K562 (cell line): ENCODE measurements at regions not wholly inside any gene's neighbourhood (a gene's known extent, or its start where the extent isn't known, plus 50 kb on each side); places are given as distances from the start of the nearest gene placed in this dataset.

Experiments
- ATAC-seq: fragments of 200-7000 bp; cut with Tn5 transposase; 3 replicates; pipeline ENCODE4 v1.9.1; 2020; ENCODE audit warnings: moderate library complexity
- BruUV-seq: library from RNA; stranded (reverse); fragments of 400-500 nt; replicated peaks from 2 replicates; lab custom pipeline; 2021; lab: Mats Ljungman, UMichigan
- CTCF ChIA-PET: fragments of 300-600 bp; formaldehyde crosslinking; extraction: SDS; loops from one replicate; lab custom pipeline; 2021; ENCODE audit warnings: low intra/inter-chr PET ratio; lab: Yijun Ruan, JAX
- POLR2A ChIA-PET: fragments of 300-600, 350-650 bp; sonication (Branson Sonifier 250); formaldehyde crosslinking; extraction: SDS; loops from one replicate; lab custom pipeline; 2021; ENCODE audit warnings: antibody characterized with exemption, inconsistent platforms; lab: Yijun Ruan, JAX
- DNase-seq, 4 experiments: peaks; one replicate each; pipeline versions ENCODE4 v3.0.0 to v3.0.0-alpha.2; 2011 to 2018; ENCODE audit warnings: low spot score in 3 of 4, mixed read lengths in 3 of 4; ENCODE audit errors: extremely low read depth in 1 of 4
- FAIRE-seq: peaks from 2 replicates; lab custom pipeline; 2011; peaks lifted over from hg19 to GRCh38; lab: Jason Lieb, UNC
- H2AFZ ChIP-seq: 2 replicates; pipeline ENCODE4 v1.6.0; 2011; ENCODE audit warnings: low read depth, low read length, control low read depth, inconsistent platforms
- H3K27ac ChIP-seq: fragments of 200-600 bp; 3 replicates; pipeline ENCODE4 v1.8.0; 2011; ENCODE audit warnings: low read depth, mild to moderate bottlenecking, control low read depth, inconsistent platforms, low read length, moderate library complexity, mixed read lengths; ENCODE audit errors: extremely low read depth
- H3K27me3 ChIP-seq, 2 experiments: fragments of 300-600 bp in 1 of 2; 2 replicates in 1 of 2; 3 replicates in 1 of 2; pipeline versions ENCODE4 v1.6.0 to v1.8.0; 2011; ENCODE audit warnings: inconsistent platforms in 2 of 2, low read length in 2 of 2, mild to moderate bottlenecking in 1 of 2, mixed read lengths in 1 of 2, moderate library complexity in 1 of 2; ENCODE audit not compliant: control insufficient read depth in 2 of 2, insufficient read depth in 2 of 2
- H3K36me3 ChIP-seq: fragments of 300-600 bp; 3 replicates; pipeline ENCODE4 v1.8.0; 2011; ENCODE audit warnings: mild to moderate bottlenecking, low read length, inconsistent platforms; ENCODE audit not compliant: control insufficient read depth, insufficient read depth
- H3K4me1 ChIP-seq, 2 experiments: fragments of 200-600 bp in 1 of 2; replicated peaks in 1 of 2; 2 replicates in 1 of 2; 3 replicates in 1 of 2; pipeline versions ENCODE4 v1.5.1 to v1.8.0; 2011; ENCODE audit warnings: inconsistent platforms in 2 of 2, low read length in 2 of 2, mild to moderate bottlenecking in 1 of 2, mixed read lengths in 1 of 2, moderate library complexity in 1 of 2; ENCODE audit not compliant: control insufficient read depth in 2 of 2, insufficient read depth in 2 of 2
- H3K4me2 ChIP-seq: 2 replicates; pipeline ENCODE4 v1.6.1; 2011; ENCODE audit warnings: low read length, control low read depth, inconsistent platforms, mixed read lengths; ENCODE audit not compliant: insufficient read depth
- H3K4me3 ChIP-seq: fragments of 200-600 bp; sonication (generic), shearing (Covaris generic); 2 replicates; pipeline ENCODE4 v1.5.1; 2016; ENCODE audit warnings: control low read depth, inconsistent platforms
- H3K79me2 ChIP-seq: fragments of 200-600 bp; 3 replicates; pipeline ENCODE4 v1.8.0; 2011; ENCODE audit warnings: low read length, inconsistent platforms; ENCODE audit not compliant: control insufficient read depth, insufficient read depth
- H3K9ac ChIP-seq, 2 experiments: 2 replicates each; pipeline versions ENCODE4 v1.6.0 to v1.6.1; 2011; ENCODE audit warnings: low read depth in 2 of 2, low read length in 2 of 2, control low read depth in 1 of 2, inconsistent platforms in 1 of 2, mild to moderate bottlenecking in 1 of 2, mixed read lengths in 1 of 2; ENCODE audit not compliant: insufficient read depth in 1 of 2
- H3K9me1 ChIP-seq: one replicate; pipeline ENCODE4 v1.6.0; 2011; ENCODE audit warnings: inconsistent platforms, mild to moderate bottlenecking, low read length, moderate library complexity; ENCODE audit not compliant: control insufficient read depth, insufficient read depth
- H3K9me3 ChIP-seq: replicated peaks from 2 replicates; pipeline ENCODE4 v1.5.1; 2011; ENCODE audit warnings: low read depth, low read length, inconsistent platforms; ENCODE audit not compliant: control insufficient read depth, insufficient read depth
- H4K20me1 ChIP-seq: replicated peaks from 2 replicates; pipeline ENCODE4 v1.6.1; 2011; ENCODE audit warnings: low read length, inconsistent platforms, mixed read lengths; ENCODE audit not compliant: control insufficient read depth, insufficient read depth
- CCNT2 ChIP-seq: IDR thresholded peaks from 2 replicates; pipeline ENCODE4 v1.6.1; 2011; ENCODE audit warnings: borderline replicate concordance, low read depth, mild to moderate bottlenecking, moderate library complexity, mixed read lengths, low read length; ENCODE audit not compliant: insufficient read length; ENCODE audit errors: extremely low read depth
- KLF13 ChIP-seq: fragments of 450-650 bp; IDR thresholded peaks from 2 replicates; pipeline ENCODE4 v1.6.1; 2016; ENCODE audit warnings: missing genetic modification characterization, low read depth, mild to moderate bottlenecking, missing compliant biosample characterization, moderate library complexity, borderline replicate concordance
- L3MBTL2 ChIP-seq: fragments of 450-650 bp; IDR thresholded peaks from 2 replicates; pipeline ENCODE4 v1.6.1; 2016; ENCODE audit warnings: mild to moderate bottlenecking, moderate library complexity
- OTX1 ChIP-seq: fragments of 450-650 bp; formaldehyde crosslinking; IDR thresholded peaks from 2 replicates; pipeline ENCODE4 v1.4.0; 2022; ENCODE audit warnings: mild to moderate bottlenecking
- SMAD4 ChIP-seq: fragments of 250-450 bp; sonication (Bioruptor Pico); conservative IDR thresholded peaks from 2 replicates; pipeline ENCODE4 v1.8.0; 2021; ENCODE audit warnings: inconsistent platforms, mild to moderate bottlenecking, moderate library complexity
- ZNF121 ChIP-seq: sonication (generic); formaldehyde crosslinking; conservative IDR thresholded peaks from 2 replicates; pipeline ENCODE4 v1.8.0; 2022; ENCODE audit warnings: missing genetic modification reagents
- ZNF212 ChIP-seq: fragments of 450-650 bp; formaldehyde crosslinking; IDR thresholded peaks from 2 replicates; pipeline ENCODE4 v1.4.0; 2020; ENCODE audit warnings: mild to moderate bottlenecking
- ZNF408 ChIP-seq: fragments of 250-450 bp; sonication (Bioruptor Pico); IDR thresholded peaks from 2 replicates; pipeline ENCODE4 v1.4.0; 2020; ENCODE audit warnings: low read depth, mild to moderate bottlenecking, moderate library complexity
- ZNF518B ChIP-seq: fragments of 250-450 bp; sonication (Bioruptor Pico); IDR thresholded peaks from 2 replicates; pipeline ENCODE4 v1.5.0; 2021; ENCODE audit warnings: mild to moderate bottlenecking, moderate library complexity
- ZNF780A ChIP-seq: fragments of 250-450 bp; sonication (Bioruptor Pico); IDR thresholded peaks from 2 replicates; pipeline ENCODE4 v1.5.0; 2021; ENCODE audit warnings: mild to moderate bottlenecking
- WGBS: fragments of 100-300 bp; shearing (Covaris generic); methylation state at CpG from one replicate; pipeline ENCODE4 v1.1.6; 2016; ENCODE audit warnings: low coverage, mixed read lengths; ENCODE audit not compliant: insufficient coverage; ENCODE audit errors: missing lambda C conversion rate; 5-methylcytosine and 5-hydroxymethylcytosine counted together
- in situ Hi-C: fragments of 300-500 bp; cut with MboI; formaldehyde crosslinking; loops from 4 replicates; pipeline ENCODE4 v1.15.0; 2018; ENCODE audit warnings: inconsistent platforms, mixed read lengths
- intact Hi-C: fragments of 100-400 bp; cut with micrococcal nuclease; formaldehyde crosslinking; loops from 2 replicates; pipeline ENCODE4 v1.14.2; 2022
- TF ChIP-seq, protein P1 (sequence below): sonication (generic); formaldehyde crosslinking; IDR thresholded peaks from 2 replicates; pipeline ENCODE4 v1.8.0; 2023; ENCODE audit warnings: missing genetic modification reagents, mild to moderate bottlenecking, borderline replicate concordance

- Histone ChIP-seq H3K36me3 (no peaks in the 10 kb centered on the region), H3K79me2 (no peaks in the 10 kb centered on the region), H3K4me3 (no peak overlapping the region), H3K27me3 (peaks cover 0 to under 1% of the 10 kb centered on the region in 2 experiments; a peak in 1 of 5 replicates), H3K9me3 (0 out of 2 replicates have a peak, but pooled peaks cover 2% of the 10 kb centered on the region), H4K20me1 (no peaks in the 10 kb centered on the region), H3K9me1 (no peaks in the 10 kb centered on the region), H3K9ac (no peak overlapping the region), H3K4me1 (no peaks in the 10 kb centered on the region), H3K27ac (no peak overlapping the region), H3K4me2 (no peak overlapping the region), H2AFZ (no peak overlapping the region)
- FAIRE-seq (no peak), ATAC-seq (no peak), DNase-seq (no peak)
- ChIA-PET CTCF (no interaction called here), POLR2A (no interaction called here)
- in situ Hi-C loops, result no loop called here
- BruUV-seq, result no TSS peak
- intact Hi-C loops, result no loop called here
- 3% methylated on average over 6 of the region's 6 CpGs for WGBS
- TF ChIP-seq KLF13 (tag), result no peak
- no peak for TF ChIP-seq ZNF121
- TF ChIP-seq ZNF518B (CRISPR knock-in tag), result no peak
- no peak for TF ChIP-seq ZNF780A (CRISPR knock-in tag)
- TF ChIP-seq CCNT2, result no peak
- TF ChIP-seq ZNF212, result no peak
- TF ChIP-seq L3MBTL2, result no peak
- TF ChIP-seq SMAD4 (CRISPR knock-in tag), result no peak
- TF ChIP-seq, protein P1, sequence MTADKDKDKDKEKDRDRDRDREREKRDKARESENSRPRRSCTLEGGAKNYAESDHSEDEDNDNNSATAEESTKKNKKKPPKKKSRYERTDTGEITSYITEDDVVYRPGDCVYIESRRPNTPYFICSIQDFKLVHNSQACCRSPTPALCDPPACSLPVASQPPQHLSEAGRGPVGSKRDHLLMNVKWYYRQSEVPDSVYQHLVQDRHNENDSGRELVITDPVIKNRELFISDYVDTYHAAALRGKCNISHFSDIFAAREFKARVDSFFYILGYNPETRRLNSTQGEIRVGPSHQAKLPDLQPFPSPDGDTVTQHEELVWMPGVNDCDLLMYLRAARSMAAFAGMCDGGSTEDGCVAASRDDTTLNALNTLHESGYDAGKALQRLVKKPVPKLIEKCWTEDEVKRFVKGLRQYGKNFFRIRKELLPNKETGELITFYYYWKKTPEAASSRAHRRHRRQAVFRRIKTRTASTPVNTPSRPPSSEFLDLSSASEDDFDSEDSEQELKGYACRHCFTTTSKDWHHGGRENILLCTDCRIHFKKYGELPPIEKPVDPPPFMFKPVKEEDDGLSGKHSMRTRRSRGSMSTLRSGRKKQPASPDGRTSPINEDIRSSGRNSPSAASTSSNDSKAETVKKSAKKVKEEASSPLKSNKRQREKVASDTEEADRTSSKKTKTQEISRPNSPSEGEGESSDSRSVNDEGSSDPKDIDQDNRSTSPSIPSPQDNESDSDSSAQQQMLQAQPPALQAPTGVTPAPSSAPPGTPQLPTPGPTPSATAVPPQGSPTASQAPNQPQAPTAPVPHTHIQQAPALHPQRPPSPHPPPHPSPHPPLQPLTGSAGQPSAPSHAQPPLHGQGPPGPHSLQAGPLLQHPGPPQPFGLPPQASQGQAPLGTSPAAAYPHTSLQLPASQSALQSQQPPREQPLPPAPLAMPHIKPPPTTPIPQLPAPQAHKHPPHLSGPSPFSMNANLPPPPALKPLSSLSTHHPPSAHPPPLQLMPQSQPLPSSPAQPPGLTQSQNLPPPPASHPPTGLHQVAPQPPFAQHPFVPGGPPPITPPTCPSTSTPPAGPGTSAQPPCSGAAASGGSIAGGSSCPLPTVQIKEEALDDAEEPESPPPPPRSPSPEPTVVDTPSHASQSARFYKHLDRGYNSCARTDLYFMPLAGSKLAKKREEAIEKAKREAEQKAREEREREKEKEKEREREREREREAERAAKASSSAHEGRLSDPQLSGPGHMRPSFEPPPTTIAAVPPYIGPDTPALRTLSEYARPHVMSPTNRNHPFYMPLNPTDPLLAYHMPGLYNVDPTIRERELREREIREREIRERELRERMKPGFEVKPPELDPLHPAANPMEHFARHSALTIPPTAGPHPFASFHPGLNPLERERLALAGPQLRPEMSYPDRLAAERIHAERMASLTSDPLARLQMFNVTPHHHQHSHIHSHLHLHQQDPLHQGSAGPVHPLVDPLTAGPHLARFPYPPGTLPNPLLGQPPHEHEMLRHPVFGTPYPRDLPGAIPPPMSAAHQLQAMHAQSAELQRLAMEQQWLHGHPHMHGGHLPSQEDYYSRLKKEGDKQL (CRISPR knock-in tag), result no peak
- no peak for TF ChIP-seq OTX1
- no peak for TF ChIP-seq ZNF408
These were observed 65.7 kb upstream of the BACE2 start for GRCh38 chr21:41102281-41102680.
